HG03103 (cell line): ENCODE measurements at regions not wholly inside any gene's neighbourhood (a gene's known extent, or its start where the extent isn't known, plus 50 kb on each side); places are given as distances from the start of the nearest gene placed in this dataset.
"Not testable (repeated sequence)": the region's sequence is repeated elsewhere in the genome, so short reads cannot be mapped to it uniquely, and the experiment has no call there.

ENCODE experiments used
- ATAC-seq: cut with Tn5 transposase; IDR thresholded peaks from one replicate; pipeline ENCODE4 v1.9.1; 2021; ENCODE audit warnings: low read depth; ENCODE audit not compliant: unreplicated experiment

GRCh38 chr4:151519728-151520415, 110.9 kb downstream of the FHIP1A start:
- no peak for ATAC-seq

GRCh38 chr4:151522866-151523519, 114.0 kb downstream of the FHIP1A start:
- ATAC-seq: no peak

DNA sequence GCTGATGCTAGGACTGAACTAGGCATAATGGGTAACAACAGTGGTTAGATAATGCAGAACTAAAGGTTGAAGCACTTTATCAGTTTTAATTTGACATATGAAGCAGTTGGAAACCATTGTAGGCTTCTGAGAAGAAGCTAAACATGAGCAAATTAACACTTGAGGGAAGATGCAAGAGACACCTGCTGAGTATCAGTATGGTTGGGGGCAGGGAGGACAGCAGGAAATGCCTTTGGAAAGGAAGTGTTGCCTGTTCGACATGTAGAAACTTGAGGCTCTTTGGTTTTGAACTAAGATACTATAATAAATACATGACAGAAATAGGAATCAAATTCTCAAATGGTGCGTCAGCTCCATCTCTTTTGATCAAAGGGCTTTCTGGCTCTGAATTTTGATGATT, 115.6 kb downstream of the FHIP1A start:
- ATAC-seq: no peak

GRCh38 chr4:151526489-151526888, 117.5 kb downstream of the FHIP1A start:
- not testable (repeated sequence) for ATAC-seq

GRCh38 chr4:151527699-151528098, 118.7 kb downstream of the FHIP1A start:
- ATAC-seq: no peak

DNA sequence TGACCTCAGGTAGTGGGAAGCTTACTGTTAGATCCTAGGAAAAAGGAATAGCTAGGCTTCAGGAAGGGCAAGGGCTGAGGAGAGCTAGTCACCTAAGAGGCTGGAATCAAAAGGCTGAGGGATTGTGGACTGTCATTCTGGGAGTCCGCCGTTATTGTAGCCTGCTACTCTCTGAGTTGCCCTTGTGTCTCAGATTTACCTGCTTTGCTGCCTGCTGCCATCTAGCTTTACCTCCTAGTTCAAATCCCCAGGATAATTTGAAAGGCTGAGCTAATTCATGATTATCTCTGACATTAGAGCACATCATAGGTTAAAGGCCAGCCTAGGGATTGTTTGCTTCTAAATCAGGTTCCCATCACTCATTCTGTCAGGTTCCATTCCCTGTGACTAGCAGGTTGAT, 120.2 kb downstream of the FHIP1A start:
- no peak for ATAC-seq

DNA sequence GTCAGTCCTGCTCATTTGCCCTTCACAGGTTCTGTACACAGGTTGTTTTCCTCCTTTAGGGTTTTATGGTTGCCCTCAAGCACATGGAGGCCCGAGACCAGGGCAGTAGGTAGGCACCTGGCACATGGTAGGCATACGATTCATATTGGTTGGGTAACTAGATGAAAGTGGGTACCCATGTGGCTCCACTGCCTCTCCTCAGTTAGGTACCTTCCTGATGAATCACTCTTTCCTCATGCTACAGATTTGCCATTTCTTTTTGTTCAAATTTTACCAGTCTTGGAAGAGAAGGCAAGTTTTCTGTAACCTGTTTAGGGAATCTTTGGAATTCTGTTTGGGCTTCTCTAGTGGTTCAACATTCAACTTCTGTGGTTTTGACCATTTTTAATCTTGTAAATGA, 121.3 kb downstream of the FHIP1A start:
- ATAC-seq: no peak

DNA sequence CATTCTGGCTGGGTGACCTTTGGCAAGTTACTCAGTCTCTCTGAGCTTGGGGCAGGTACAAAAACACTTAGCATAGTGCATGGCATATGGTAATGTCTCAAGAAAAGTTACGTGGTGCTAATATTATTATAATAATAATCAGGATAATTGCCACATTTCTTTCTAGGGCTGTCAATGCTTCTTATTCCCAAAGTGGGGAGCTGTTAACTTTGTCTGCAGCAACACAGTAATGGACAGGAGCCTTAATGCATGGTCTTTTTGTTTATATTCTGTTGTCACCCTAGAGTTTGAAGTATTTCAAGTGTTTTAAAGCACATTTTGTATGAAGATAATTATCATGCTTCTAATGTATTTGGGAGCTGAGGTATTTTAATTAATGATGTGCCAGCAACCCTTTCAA, 121.8 kb downstream of the FHIP1A start:
- no peak for ATAC-seq

DNA sequence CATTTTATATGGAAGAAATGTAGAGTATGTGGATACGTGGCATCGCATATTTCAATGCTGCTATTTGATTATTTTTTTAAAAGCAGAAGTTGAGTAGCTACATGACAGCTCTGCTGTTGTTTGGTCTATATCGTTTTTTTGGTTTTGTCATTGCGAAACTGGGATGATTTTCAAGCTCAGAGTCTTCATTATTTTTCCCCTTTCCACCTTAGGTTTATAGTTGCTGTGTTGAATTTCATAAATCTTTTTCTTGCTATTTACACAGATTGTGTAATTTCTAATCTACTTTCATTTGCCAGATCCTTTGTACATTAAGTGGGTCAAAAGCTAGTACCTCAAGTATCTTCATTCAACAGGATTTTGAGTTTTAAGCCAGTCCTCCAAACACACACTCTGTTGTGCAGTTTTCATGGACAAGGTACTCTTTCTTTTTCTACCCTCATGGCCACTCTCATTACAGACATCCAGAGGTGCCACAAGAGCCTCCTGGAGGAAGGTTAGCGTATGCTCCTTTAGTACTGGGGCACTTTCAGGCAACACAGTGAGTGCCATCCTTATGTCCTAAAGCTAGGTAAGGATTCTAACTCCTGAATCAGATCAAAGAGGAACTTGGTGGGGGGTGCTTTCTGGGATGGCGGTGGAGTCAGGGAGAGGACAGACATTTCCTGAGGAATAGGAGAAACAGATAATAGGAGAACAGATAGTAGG, 123.2 kb downstream of the FHIP1A start:
- ATAC-seq: no peak

GRCh38 chr4:151534195-151534594, 125.2 kb downstream of the FHIP1A start:
- no peak for ATAC-seq

DNA sequence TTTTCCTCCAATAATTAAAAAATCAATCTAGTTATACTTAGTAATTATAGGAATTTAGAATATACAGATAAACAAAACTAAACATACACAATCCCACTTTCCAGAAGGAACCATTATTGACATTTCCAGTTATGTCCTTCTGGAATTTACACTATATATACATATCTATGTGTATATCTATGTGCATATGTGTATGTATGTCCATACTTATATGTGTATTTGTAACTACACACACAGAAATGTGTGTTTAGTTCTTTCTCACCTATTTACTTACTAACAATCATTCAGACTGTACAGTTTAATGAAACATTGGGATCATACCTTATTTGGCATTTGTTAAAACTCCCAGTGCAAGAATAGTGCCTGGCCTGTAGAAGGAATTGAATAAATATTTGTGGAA, 126.4 kb downstream of the FHIP1A start:
- ATAC-seq: no peak

DNA sequence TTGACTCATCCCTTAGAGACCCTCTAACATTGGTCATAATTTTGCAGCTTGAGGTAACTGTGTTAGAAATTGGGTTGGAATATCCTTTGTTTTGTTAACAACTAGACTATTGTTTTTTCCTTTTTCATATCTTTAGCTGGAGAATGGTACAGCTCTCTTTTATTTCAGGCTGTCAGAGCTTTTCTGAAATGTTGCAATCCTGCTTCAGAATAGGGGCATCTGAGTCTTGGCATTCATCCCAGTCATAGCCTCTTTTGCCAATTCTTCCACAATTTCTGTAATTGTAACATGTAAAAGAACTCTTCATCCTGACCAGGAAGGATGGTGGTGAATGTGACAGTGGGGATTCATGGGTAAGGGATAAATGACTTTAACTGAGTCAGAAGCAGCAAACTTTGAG, 128.7 kb downstream of the FHIP1A start:
- ATAC-seq: no peak

GRCh38 chr4:151538963-151539362, 130.0 kb downstream of the FHIP1A start:
- ATAC-seq: no peak

GRCh38 chr4:151540728-151541388, 131.9 kb downstream of the FHIP1A start:
- ATAC-seq: no peak

- no peak for ATAC-seq
Measured at GRCh38 chr4:151541389-151542071, 132.6 kb downstream of the FHIP1A start.

- no peak for ATAC-seq
Measured at GRCh38 chr4:151548708-151549107, 139.7 kb downstream of the FHIP1A start.

DNA sequence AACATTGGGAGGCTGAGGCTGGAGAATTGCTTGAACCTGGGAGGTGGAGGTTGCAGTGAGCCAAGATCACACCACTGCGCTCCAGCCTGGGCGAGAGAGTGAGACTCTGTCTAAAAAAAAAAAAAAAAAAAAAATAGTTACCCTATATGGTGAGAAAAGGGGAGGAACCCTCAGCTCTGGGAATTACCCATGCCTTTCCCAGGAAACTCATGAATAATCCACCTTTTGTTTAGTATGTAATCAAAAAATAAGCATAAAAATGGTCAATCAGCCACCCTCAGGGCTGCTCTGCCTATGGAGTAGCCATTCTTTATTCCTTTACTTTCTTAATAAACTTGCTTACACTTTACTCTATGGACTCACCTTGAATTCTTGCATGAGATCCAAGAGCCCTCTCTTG, 140.4 kb downstream of the FHIP1A start:
- not testable (repeated sequence) for ATAC-seq

GRCh38 chr4:151553874-151554273, 144.9 kb downstream of the FHIP1A start:
- ATAC-seq: no peak

DNA sequence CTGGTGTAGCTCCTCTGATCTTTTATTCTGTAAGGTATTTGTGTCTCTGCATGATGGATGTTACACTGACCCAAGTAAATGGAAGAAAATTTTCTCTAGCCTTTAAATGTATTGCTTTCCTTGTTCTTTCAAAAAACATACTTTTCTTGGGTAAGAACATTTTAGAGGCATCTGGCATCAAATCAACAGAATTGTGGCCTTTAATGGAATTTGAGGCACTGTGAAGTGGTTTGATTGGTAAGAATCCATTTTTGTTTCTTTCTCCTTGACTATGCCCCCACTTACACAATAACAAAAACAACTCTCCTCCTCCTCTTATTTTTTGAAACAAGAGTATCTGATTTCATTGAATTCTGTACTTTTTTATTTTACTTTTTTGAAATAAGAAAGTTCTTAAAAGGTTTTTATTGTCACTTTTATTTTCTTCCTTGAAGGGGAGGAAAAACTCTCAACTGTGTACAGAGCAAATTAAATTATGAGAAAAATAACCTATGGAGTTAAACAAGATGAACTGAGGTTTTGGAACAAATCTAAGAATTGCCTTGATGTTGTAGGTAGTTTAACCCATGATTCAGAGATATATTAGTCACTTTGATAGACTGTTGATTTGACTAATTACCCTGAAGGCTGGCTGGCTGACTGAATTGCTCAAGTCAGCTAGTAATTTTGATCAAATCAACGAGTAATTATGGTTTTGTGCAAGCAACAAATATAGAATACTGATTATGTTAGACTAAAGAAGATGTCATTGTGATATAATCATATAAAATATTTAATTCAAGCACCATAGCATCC, 146.4 kb downstream of the FHIP1A start:
- ATAC-seq: no peak
